SK-N-SH (cell line): ENCODE measurements at regions not wholly inside any gene's neighbourhood (a gene's known extent, or its start where the extent isn't known, plus 50 kb on each side); places are given as distances from the start of the nearest gene placed in this dataset.
"Not testable (repeated sequence)": the region's sequence is repeated elsewhere in the genome, so short reads cannot be mapped to it uniquely, and the experiment has no call there.

Experiments
- CTCF ChIA-PET: fragments of 300-600, 350-600 bp; formaldehyde crosslinking; extraction: SDS; loops from one replicate; lab custom pipeline; 2021; lab: Yijun Ruan, JAX
- POLR2A ChIA-PET: fragments of 350-600 bp; sonication (Branson Sonifier 250); formaldehyde crosslinking; extraction: SDS; loops from one replicate; lab custom pipeline; 2020; ENCODE audit warnings: antibody characterized with exemption, inconsistent platforms; lab: Yijun Ruan, JAX
- DNase-seq: peaks from one replicate; pipeline ENCODE4 v3.0.0; 2012
- H2AFZ ChIP-seq: fragments of 200-600 bp; sonication (generic); 2 replicates; pipeline ENCODE4 v1.8.1; 2016; ENCODE audit warnings: antibody characterized with exemption, mild to moderate bottlenecking, low read depth
- H3F3A ChIP-seq: fragments of 200-600 bp; sonication (generic); replicated peaks from 2 replicates; pipeline ENCODE3; 2016; ENCODE audit warnings: antibody characterized with exemption, mild to moderate bottlenecking; ENCODE audit not compliant: insufficient read depth
- H3K27ac ChIP-seq, 2 experiments: fragments of 200-500 bp in 1 of 2; fragments of 200-600 bp in 1 of 2; sonication (Bioruptor generic) in 1 of 2; sonication (generic), shearing (Covaris generic) in 1 of 2; 2 replicates each; pipeline versions ENCODE4 v1.5.1 to v1.6.1; 2014 to 2016; ENCODE audit warnings: low read depth in 2 of 2, inconsistent platforms in 1 of 2, low read length in 1 of 2, mild to moderate bottlenecking in 1 of 2, mixed read lengths in 1 of 2
- H3K27me3 ChIP-seq: fragments of 200-600 bp; sonication (generic), shearing (Covaris generic); 2 replicates; pipeline ENCODE4 v1.6.1; 2016; ENCODE audit warnings: mixed run types; ENCODE audit not compliant: insufficient read depth
- H3K36me3 ChIP-seq, 2 experiments: fragments of 200-500 bp in 1 of 2; fragments of 200-600 bp in 1 of 2; sonication (Bioruptor generic) in 1 of 2; sonication (generic) in 1 of 2; replicated peaks in 1 of 2; 2 replicates each; pipeline versions ENCODE3 to v1.5.1; 2014 to 2016; ENCODE audit warnings: low read length in 1 of 2, mild to moderate bottlenecking in 1 of 2; ENCODE audit not compliant: insufficient read depth in 2 of 2, control insufficient read depth in 1 of 2
- H3K4me1 ChIP-seq, 2 experiments: fragments of 200-500 bp in 1 of 2; fragments of 200-600 bp in 1 of 2; sonication (Bioruptor generic) in 1 of 2; sonication (generic), shearing (Covaris generic) in 1 of 2; 2 replicates each; pipeline versions ENCODE4 v1.5.1 to v1.6.1; 2014 to 2016; ENCODE audit warnings: low read depth in 1 of 2, low read length in 1 of 2, mixed run types in 1 of 2; ENCODE audit not compliant: insufficient read depth in 2 of 2, control insufficient read depth in 1 of 2
- H3K4me2 ChIP-seq: fragments of 200-600 bp; sonication (generic), shearing (Covaris generic); 2 replicates; pipeline ENCODE4 v1.6.1; 2017; ENCODE audit warnings: mixed run types
- H3K4me3 ChIP-seq, 2 experiments: fragments of 200-500 bp in 1 of 2; fragments of 200-600 bp in 1 of 2; sonication (Bioruptor generic) in 1 of 2; sonication (generic), shearing (Covaris generic) in 1 of 2; 2 replicates each; pipeline versions ENCODE4 v1.5.1 to v1.8.1; 2014 to 2016; ENCODE audit warnings: low read depth in 2 of 2, inconsistent platforms in 1 of 2, low read length in 1 of 2, mild to moderate bottlenecking in 1 of 2, mixed read lengths in 1 of 2, moderate library complexity in 1 of 2
- H3K79me2 ChIP-seq: fragments of 200-600 bp; sonication (generic); 2 replicates; pipeline ENCODE4 v1.8.1; 2017; ENCODE audit warnings: mild to moderate bottlenecking; ENCODE audit not compliant: insufficient read depth
- H3K9ac ChIP-seq: fragments of 200-600 bp; sonication (generic); 2 replicates; pipeline ENCODE4 v1.6.1; 2017; ENCODE audit warnings: mixed run types
- H3K9me2 ChIP-seq: fragments of 200-600 bp; sonication (generic); 2 replicates; pipeline ENCODE4 v1.6.1; 2017; ENCODE audit warnings: mixed run types
- H3K9me3 ChIP-seq: fragments of 200-600 bp; sonication (generic); 2 replicates; pipeline ENCODE4 v1.6.1; 2017; ENCODE audit warnings: mixed run types, mild to moderate bottlenecking, moderate library complexity
- H4K20me1 ChIP-seq: fragments of 200-600 bp; sonication (generic); 2 replicates; pipeline ENCODE4 v1.6.1; 2017; ENCODE audit warnings: mild to moderate bottlenecking, mixed run types; ENCODE audit not compliant: insufficient read depth
- ELF1 ChIP-seq: IDR thresholded peaks from 2 replicates; pipeline ENCODE4 v1.4.0; 2012
- EP300 ChIP-seq, 2 experiments: IDR thresholded peaks; 2 replicates each; pipeline versions ENCODE4 v1.4.0 to v1.6.1; 2012; ENCODE audit warnings: borderline replicate concordance in 1 of 2, low read depth in 1 of 2, low read length in 1 of 2
- FOXJ3 ChIP-seq: sonication (generic); formaldehyde crosslinking; IDR thresholded peaks from 2 replicates; pipeline ENCODE4 v1.5.1; 2020; ENCODE audit warnings: mild to moderate bottlenecking, missing genetic modification reagents
- GABPA ChIP-seq: IDR thresholded peaks from 2 replicates; pipeline ENCODE4 v1.4.0; 2012; ENCODE audit warnings: low read depth, mild to moderate bottlenecking
- GATA2 ChIP-seq: sonication (generic); formaldehyde crosslinking; IDR thresholded peaks from 2 replicates; pipeline ENCODE4 v1.5.0; 2020; ENCODE audit warnings: mild to moderate bottlenecking, missing genetic modification reagents
- MEF2A ChIP-seq: IDR thresholded peaks from 2 replicates; pipeline ENCODE4 v1.4.0; 2012; ENCODE audit warnings: low read depth, borderline replicate concordance
- RCOR1 ChIP-seq: fragments of 150-350 bp; IDR thresholded peaks from 2 replicates; pipeline ENCODE4 v1.6.1; 2017; ENCODE audit warnings: antibody characterized with exemption, low read length
- RFX5 ChIP-seq: IDR thresholded peaks from 2 replicates; pipeline ENCODE4 v1.6.1; 2012; ENCODE audit warnings: mild to moderate bottlenecking, improper control_type of control experiment, low read length
- RXRA ChIP-seq: IDR thresholded peaks from 2 replicates; pipeline ENCODE4 v1.4.0; 2012; ENCODE audit warnings: low read depth, mild to moderate bottlenecking, borderline replicate concordance
- TEAD4 ChIP-seq: IDR thresholded peaks from 2 replicates; pipeline ENCODE4 v1.4.0; 2012; ENCODE audit warnings: mild to moderate bottlenecking, borderline replicate concordance; ENCODE audit not compliant: insufficient read depth
- YY1 ChIP-seq: IDR thresholded peaks from 2 replicates; pipeline ENCODE4 v1.4.0; 2012; ENCODE audit warnings: low read depth, mild to moderate bottlenecking
- WGBS: methylation state at CpG from one replicate; pipeline ENCODE4 v1.1.6; 2017; ENCODE audit warnings: low lambda C conversion rate; 5-methylcytosine and 5-hydroxymethylcytosine counted together
- TF ChIP-seq, protein P1 (sequence below): fragments of 150-350 bp; IDR thresholded peaks from 2 replicates; pipeline ENCODE4 v1.6.1; 2017; ENCODE audit warnings: antibody characterized with exemption, low read length, low read depth, borderline replicate concordance
- TF ChIP-seq, protein P2 (sequence below): IDR thresholded peaks from 2 replicates; pipeline ENCODE4 v1.4.0; 2012; ENCODE audit warnings: low read depth, borderline replicate concordance
- TF ChIP-seq, protein P3 (sequence below): fragments of 150-350 bp; IDR thresholded peaks from 2 replicates; pipeline ENCODE4 v1.6.1; 2016; ENCODE audit warnings: mild to moderate bottlenecking, low read depth, low read length
- TF ChIP-seq, protein P4 (sequence below): IDR thresholded peaks from 2 replicates; pipeline ENCODE4; 2012

DNA sequence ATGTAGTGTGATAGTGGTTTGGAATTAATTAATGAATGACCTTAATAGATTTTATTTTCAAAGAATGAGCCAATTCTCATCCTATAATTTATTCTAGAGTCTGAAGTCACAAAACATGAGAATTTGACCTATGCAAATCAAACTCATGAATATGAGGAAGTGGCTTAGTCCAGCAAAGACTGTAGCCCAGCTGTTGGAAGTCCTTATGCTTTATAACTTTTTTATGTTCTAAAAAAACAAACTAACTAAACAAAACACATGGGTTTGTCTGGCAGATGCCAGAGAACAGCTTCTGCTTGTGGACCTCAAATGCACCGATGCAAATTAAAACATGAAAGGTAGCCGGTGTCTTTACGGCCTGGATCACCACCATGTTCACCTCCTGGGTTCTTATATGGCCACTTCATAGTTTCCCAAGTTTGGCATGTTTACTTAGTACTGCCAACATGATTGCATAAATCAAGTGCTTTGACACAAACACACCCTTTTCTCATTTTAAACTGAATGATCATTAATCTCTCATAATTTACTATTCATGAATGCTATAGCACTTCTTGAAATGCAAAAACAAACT is 277.4 kb downstream of the PAPSS1 start (continued):
- TF ChIP-seq RCOR1 (no peak), TEAD4 (no peak), RXRA (no peak), GABPA (no peak), YY1 (no peak), MEF2A (no peak)
- TF ChIP-seq, protein P1, sequence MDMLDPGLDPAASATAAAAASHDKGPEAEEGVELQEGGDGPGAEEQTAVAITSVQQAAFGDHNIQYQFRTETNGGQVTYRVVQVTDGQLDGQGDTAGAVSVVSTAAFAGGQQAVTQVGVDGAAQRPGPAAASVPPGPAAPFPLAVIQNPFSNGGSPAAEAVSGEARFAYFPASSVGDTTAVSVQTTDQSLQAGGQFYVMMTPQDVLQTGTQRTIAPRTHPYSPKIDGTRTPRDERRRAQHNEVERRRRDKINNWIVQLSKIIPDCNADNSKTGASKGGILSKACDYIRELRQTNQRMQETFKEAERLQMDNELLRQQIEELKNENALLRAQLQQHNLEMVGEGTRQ, result no peak

DNA sequence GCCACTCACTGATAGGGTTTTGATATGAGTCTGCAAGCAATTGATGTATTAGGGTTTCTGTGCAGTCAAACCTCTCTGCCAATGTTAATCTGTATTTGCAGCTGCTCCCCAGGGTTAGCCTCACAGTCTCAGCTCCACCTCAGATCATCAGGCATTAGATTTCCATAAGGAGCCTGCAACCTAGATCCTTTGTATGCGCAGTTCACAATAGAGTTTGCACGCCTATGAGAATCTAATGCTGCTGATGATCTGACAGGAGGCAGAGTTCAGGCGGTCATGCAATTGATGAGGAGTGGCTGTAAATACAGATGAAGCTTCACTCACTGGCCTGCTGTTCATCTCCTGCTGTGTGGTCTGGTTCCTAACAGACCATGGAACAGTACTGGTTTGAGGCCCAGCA is 280.6 kb downstream of the PAPSS1 start:
- H3K4me3 ChIP-seq, result no peak overlapping the region
- H3K79me2 ChIP-seq, result no peaks in the 10 kb centered on the region
- no peaks in the 10 kb centered on the region for H3K9me2 ChIP-seq
- POLR2A ChIA-PET, result no interaction called here
- H3K4me2 ChIP-seq, result no peak overlapping the region
- H4K20me1 ChIP-seq, result no peaks in the 10 kb centered on the region
- H3K27ac ChIP-seq, result no peak overlapping the region
- no peak overlapping the region for H3K9ac ChIP-seq
- no peaks in the 10 kb centered on the region for H3K36me3 ChIP-seq
- no peak for DNase-seq
- no peaks in the 10 kb centered on the region; a peak in 1 of 4 replicates for H3K4me1 ChIP-seq
- TF ChIP-seq GABPA (no peak), GATA2 (no peak), EP300 (IDR thresholded peaks at IDR 0.05; ENCODE audit: borderline replicate concordance in 1 of 2, low read depth in 1 of 2, low read length in 1 of 2) (no peak), TEAD4 (no peak), RFX5 (no peak), ELF1 (no peak), FOXJ3 (no peak)
- TF ChIP-seq, protein P2, sequence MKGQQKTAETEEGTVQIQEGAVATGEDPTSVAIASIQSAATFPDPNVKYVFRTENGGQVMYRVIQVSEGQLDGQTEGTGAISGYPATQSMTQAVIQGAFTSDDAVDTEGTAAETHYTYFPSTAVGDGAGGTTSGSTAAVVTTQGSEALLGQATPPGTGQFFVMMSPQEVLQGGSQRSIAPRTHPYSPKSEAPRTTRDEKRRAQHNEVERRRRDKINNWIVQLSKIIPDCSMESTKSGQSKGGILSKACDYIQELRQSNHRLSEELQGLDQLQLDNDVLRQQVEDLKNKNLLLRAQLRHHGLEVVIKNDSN, result no peak
- TF ChIP-seq, protein P3, sequence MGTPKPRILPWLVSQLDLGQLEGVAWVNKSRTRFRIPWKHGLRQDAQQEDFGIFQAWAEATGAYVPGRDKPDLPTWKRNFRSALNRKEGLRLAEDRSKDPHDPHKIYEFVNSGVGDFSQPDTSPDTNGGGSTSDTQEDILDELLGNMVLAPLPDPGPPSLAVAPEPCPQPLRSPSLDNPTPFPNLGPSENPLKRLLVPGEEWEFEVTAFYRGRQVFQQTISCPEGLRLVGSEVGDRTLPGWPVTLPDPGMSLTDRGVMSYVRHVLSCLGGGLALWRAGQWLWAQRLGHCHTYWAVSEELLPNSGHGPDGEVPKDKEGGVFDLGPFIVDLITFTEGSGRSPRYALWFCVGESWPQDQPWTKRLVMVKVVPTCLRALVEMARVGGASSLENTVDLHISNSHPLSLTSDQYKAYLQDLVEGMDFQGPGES, result no peak
- TF ChIP-seq, protein P4, sequence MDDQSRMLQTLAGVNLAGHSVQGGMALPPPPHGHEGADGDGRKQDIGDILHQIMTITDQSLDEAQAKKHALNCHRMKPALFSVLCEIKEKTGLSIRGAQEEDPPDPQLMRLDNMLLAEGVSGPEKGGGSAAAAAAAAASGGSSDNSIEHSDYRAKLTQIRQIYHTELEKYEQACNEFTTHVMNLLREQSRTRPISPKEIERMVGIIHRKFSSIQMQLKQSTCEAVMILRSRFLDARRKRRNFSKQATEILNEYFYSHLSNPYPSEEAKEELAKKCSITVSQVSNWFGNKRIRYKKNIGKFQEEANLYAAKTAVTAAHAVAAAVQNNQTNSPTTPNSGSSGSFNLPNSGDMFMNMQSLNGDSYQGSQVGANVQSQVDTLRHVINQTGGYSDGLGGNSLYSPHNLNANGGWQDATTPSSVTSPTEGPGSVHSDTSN, result no peak
- TF ChIP-seq, all 33 proteins: peak for 0
- 87% methylated on average over 3 of the region's 3 CpGs for WGBS
- no peak overlapping the region for H2AFZ ChIP-seq
- H3K27me3 ChIP-seq, result no peaks in the 10 kb centered on the region
- no peaks in the 10 kb centered on the region for H3F3A ChIP-seq
- no peaks in the 10 kb centered on the region for H3K9me3 ChIP-seq
- CTCF ChIA-PET, result interaction anchor here (0.7 to 1.0 kb wide), 2 partner anchors 14 to 256 kb away, joined by 3 to 4 read pairs; no protein-coding TSS in a partner anchor

DNA sequence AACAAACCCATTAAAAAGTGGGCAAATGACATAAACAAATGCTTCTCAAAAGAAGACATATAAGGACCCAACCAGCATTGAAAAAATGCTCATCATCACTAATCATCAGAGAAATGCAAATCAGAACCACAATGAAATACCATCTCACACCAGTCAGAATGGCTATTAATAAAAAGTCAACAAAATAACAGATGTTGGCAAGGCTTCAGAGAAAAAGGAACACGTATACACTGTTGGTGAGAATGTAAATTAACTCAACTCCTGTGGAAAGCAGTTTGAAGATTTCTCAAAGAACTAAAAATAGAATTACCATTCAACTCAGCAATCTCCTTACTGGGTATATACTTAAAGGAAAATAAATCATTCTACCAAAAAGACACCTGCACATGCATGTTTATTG is 283.6 kb downstream of the PAPSS1 start:
- POLR2A ChIA-PET, H3K79me2 ChIP-seq, H3K9me2 ChIP-seq, H3K4me1 ChIP-seq, DNase-seq, H3K4me3 ChIP-seq, H3K27ac ChIP-seq, H4K20me1 ChIP-seq, H3K36me3 ChIP-seq, CTCF ChIA-PET, H3K9ac ChIP-seq, H3K4me2 ChIP-seq, H3K9me3 ChIP-seq, H2AFZ ChIP-seq, H3F3A ChIP-seq, H3K27me3 ChIP-seq: not testable (repeated sequence)
- WGBS, result 56% methylated on average over 1 of the region's 1 CpG
